Activated B cell treated with CpG ODN at 0.5 μM for 24 hours (primary cell): ENCODE measurements at regions not wholly inside any gene's neighbourhood (a gene's known extent, or its start where the extent isn't known, plus 50 kb on each side); places are given as distances from the start of the nearest gene placed in this dataset.

Experiments
- ATAC-seq: fragments of 200-7000 bp; cut with Tn5 transposase; one replicate; pipeline ENCODE4 v1.10.0; 2021; ENCODE audit warnings: low read depth, mild to moderate bottlenecking, moderate library complexity
- CTCF ChIA-PET: fragments of 350-600 bp; sonication (Branson Sonifier 250); formaldehyde crosslinking; loops from one replicate; lab custom pipeline; 2021; ENCODE audit warnings: antibody characterized with exemption; lab: Charles Lee
- POLR2A ChIA-PET: fragments of 350-600 bp; sonication (Branson Sonifier 250); formaldehyde crosslinking; loops from one replicate; lab custom pipeline; 2021; ENCODE audit warnings: antibody characterized with exemption; lab: Charles Lee
- DNase-seq: peaks from one replicate; pipeline ENCODE4 v3.0.0; 2022
- H3K27ac Mint-ChIP-seq: one replicate; pipeline ENCODE4 v1.8.0; 2020; ENCODE audit warnings: mixed read lengths
- H3K27me3 Mint-ChIP-seq: one replicate; pipeline ENCODE4 v1.8.0; 2021; ENCODE audit warnings: mixed read lengths
- H3K36me3 Mint-ChIP-seq: one replicate; pipeline ENCODE4 v1.8.0; 2021; ENCODE audit warnings: low read depth, mixed read lengths
- H3K4me1 Mint-ChIP-seq: one replicate; pipeline ENCODE4 v1.8.0; 2021; ENCODE audit warnings: mixed read lengths
- H3K4me3 Mint-ChIP-seq: one replicate; pipeline ENCODE4 v1.8.0; 2020; ENCODE audit warnings: mild to moderate bottlenecking, mixed read lengths
- H3K9me3 Mint-ChIP-seq: one replicate; pipeline ENCODE4 v1.8.0; 2020; ENCODE audit warnings: mixed read lengths
- CTCF ChIP-seq: fragments of 200-600 bp; IDR thresholded peaks from one replicate; pipeline ENCODE4 v1.8.0; 2022; ENCODE audit warnings: antibody characterized with exemption, mild to moderate bottlenecking
- intact Hi-C: fragments of 100-400 bp; cut with micrococcal nuclease; formaldehyde crosslinking; loops from one replicate; pipeline ENCODE4 v1.15.1; 2024

GRCh38 chr11:115901069-115901468, 396.9 kb upstream of the CADM1 start:
- CTCF ChIA-PET = no interaction called here

GRCh38 chr11:115900111-115900510, 395.9 kb upstream of the CADM1 start:
- H3K36me3 Mint-ChIP-seq = no peaks in the 10 kb centered on the region
- H3K27ac Mint-ChIP-seq = no peak overlapping the region
- DNase-seq = no peak
- intact Hi-C loops = no loop called here
- no peaks in the 10 kb centered on the region for H3K4me1 Mint-ChIP-seq
- no peak overlapping the region for H3K4me3 Mint-ChIP-seq
- no peaks in the 10 kb centered on the region for H3K27me3 Mint-ChIP-seq
- CTCF ChIA-PET = no interaction called here
- H3K9me3 Mint-ChIP-seq = no peaks in the 10 kb centered on the region
- no peak for ATAC-seq
- no peak for TF ChIP-seq CTCF
- POLR2A ChIA-PET = no interaction called here

More at GRCh38 chr11:115901069-115901468, 396.9 kb upstream of the CADM1 start:
- H3K4me3 Mint-ChIP-seq = no peak overlapping the region
- no peak for DNase-seq
- ATAC-seq = no peak
- no peaks in the 10 kb centered on the region for H3K4me1 Mint-ChIP-seq
- POLR2A ChIA-PET = no interaction called here
- no peaks in the 10 kb centered on the region for H3K27me3 Mint-ChIP-seq
- no peaks in the 10 kb centered on the region for H3K36me3 Mint-ChIP-seq
- H3K9me3 Mint-ChIP-seq = no peaks in the 10 kb centered on the region
- H3K27ac Mint-ChIP-seq = no peak overlapping the region
- intact Hi-C loops = no loop called here
- no peak for TF ChIP-seq CTCF

GRCh38 chr11:115897707-115898106, 393.5 kb upstream of the CADM1 start:
- intact Hi-C loops = no loop called here
- ATAC-seq = no peak
- no peaks in the 10 kb centered on the region for H3K4me1 Mint-ChIP-seq

GRCh38 chr11:115896084-115896483, 391.9 kb upstream of the CADM1 start:
- Mint-ChIP-seq H3K36me3 (no peaks in the 10 kb centered on the region), H3K4me3 (no peak overlapping the region), H3K9me3 (no peaks in the 10 kb centered on the region), H3K27me3 (no peaks in the 10 kb centered on the region), H3K27ac (no peak overlapping the region), H3K4me1 (no peaks in the 10 kb centered on the region)
- ChIA-PET CTCF (no interaction called here), POLR2A (no interaction called here)
- DNase-seq = no peak
- no peak for ATAC-seq
- TF ChIP-seq CTCF = no peak
- intact Hi-C loops = no loop called here

More at GRCh38 chr11:115897707-115898106, 393.5 kb upstream of the CADM1 start:
- Mint-ChIP-seq H3K27ac (no peak overlapping the region), H3K4me3 (no peak overlapping the region), H3K27me3 (no peaks in the 10 kb centered on the region), H3K36me3 (no peaks in the 10 kb centered on the region), H3K9me3 (no peaks in the 10 kb centered on the region)
- ChIA-PET CTCF (no interaction called here), POLR2A (no interaction called here)
- DNase-seq = no peak
- no peak for TF ChIP-seq CTCF

GRCh38 chr11:115895594-115895993, 391.4 kb upstream of the CADM1 start:
- no peak overlapping the region for H3K4me3 Mint-ChIP-seq
- H3K36me3 Mint-ChIP-seq = no peaks in the 10 kb centered on the region
- ATAC-seq (no peak), DNase-seq (no peak)
- H3K27me3 Mint-ChIP-seq = no peaks in the 10 kb centered on the region
- H3K27ac Mint-ChIP-seq = no peak overlapping the region
- no peaks in the 10 kb centered on the region for H3K9me3 Mint-ChIP-seq
- intact Hi-C loops = no loop called here
- no peak for TF ChIP-seq CTCF
- H3K4me1 Mint-ChIP-seq = no peaks in the 10 kb centered on the region
- ChIA-PET CTCF (no interaction called here), POLR2A (no interaction called here)
